ENCODE measurements at regions not wholly inside any gene's neighbourhood (a gene's known extent, or its start where the extent isn't known, plus 50 kb on each side); places are given as distances from the start of the nearest gene placed in this dataset.

DNA sequence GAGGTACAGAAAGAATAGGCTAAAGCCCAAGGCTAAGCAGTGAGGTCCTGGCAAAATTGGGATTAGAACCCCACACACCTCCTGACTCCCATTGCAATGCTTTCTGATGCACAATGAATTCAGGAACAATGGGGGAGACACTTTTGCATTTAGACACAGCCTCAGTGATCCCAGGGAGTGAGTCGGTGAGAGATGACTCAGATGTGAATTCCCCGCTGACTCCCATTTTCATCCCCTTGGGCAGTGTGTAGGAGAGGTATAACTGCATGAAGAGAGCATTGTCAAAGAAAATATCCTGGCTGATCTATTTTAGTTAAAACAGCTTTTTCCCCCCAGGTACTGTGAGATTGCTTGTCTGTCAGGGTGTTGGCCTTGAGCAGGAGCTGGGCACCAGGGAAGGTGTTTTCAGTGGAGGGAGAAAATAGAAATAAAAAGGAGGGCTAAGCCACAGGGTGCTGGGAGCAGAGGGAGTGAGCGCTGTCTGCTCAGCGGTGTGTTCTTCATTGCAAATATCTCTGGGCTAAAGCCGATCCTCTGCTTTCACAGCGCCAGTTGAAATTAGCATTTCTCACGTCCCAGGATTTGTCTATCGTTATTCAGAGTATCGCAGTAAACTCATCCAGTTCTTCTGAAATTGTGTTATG lies 247.7 kb upstream of the PTBP2 start:
- Histone ChIP-seq H3K9ac (ENCODE audit: insufficient read depth in 1 of 2, low read depth in 2 of 2, low read length in 2 of 2) (no peak overlapping the region), H3K9me3 (replicated peaks; ENCODE audit: control insufficient read depth, insufficient read depth, low read depth, low read length) (no peaks in the 10 kb centered on the region), H3K27me3 (ENCODE audit: control insufficient read depth in 2 of 2, insufficient read depth in 2 of 2, low read length in 2 of 2) (no peaks in the 10 kb centered on the region), H3K4me1 (replicated peaks in 1 of 2; ENCODE audit: control insufficient read depth in 2 of 2, insufficient read depth in 2 of 2, low read length in 2 of 2) (no peaks in the 10 kb centered on the region), H3K4me2 (ENCODE audit: insufficient read depth, low read length) (no peak overlapping the region), H3K27ac (ENCODE audit: extremely low read depth, low read depth, low read length) (no peak overlapping the region), H3K4me3 (no peak overlapping the region), H2AFZ (ENCODE audit: low read depth, low read length) (no peak overlapping the region), H4K20me1 (replicated peaks; ENCODE audit: control insufficient read depth, insufficient read depth, low read length) (no peaks in the 10 kb centered on the region), H3K36me3 (ENCODE audit: control insufficient read depth, insufficient read depth, low read length) (no peaks in the 10 kb centered on the region), H3K9me1 (ENCODE audit: control insufficient read depth, insufficient read depth, low read length) (no peaks in the 10 kb centered on the region), H3K79me2 (ENCODE audit: control insufficient read depth, insufficient read depth, low read length) (no peaks in the 10 kb centered on the region)
- CTCF ChIA-PET (ENCODE audit: low intra/inter-chr PET ratio) = no interaction called here
- no TSS peak for BruUV-seq (replicated peaks)
- POLR2A ChIA-PET = no interaction called here
- in situ Hi-C loops (cut with MboI) = no loop called here
- ATAC-seq (no peak), DNase-seq (ENCODE audit: extremely low read depth in 1 of 4, low spot score in 3 of 4) (no peak), FAIRE-seq (no peak)
- TF ChIP-seq, protein P1, sequence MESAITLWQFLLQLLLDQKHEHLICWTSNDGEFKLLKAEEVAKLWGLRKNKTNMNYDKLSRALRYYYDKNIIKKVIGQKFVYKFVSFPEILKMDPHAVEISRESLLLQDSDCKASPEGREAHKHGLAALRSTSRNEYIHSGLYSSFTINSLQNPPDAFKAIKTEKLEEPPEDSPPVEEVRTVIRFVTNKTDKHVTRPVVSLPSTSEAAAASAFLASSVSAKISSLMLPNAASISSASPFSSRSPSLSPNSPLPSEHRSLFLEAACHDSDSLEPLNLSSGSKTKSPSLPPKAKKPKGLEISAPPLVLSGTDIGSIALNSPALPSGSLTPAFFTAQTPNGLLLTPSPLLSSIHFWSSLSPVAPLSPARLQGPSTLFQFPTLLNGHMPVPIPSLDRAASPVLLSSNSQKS (CRISPR knock-in tag; IDR thresholded peaks at IDR 0.05) = no peak
- TF ChIP-seq TGIF2 (CRISPR knock-in tag; IDR thresholded peaks at IDR 0.05) (no peak), SAFB2 (IDR thresholded peaks at IDR 0.05; ENCODE audit: borderline replicate concordance, low read depth, low read length, severe bottlenecking) (no peak)
- WGBS (ENCODE audit: insufficient coverage, low coverage, missing lambda C conversion rate) = 3% methylated on average over 9 of the region's 9 CpGs
- intact Hi-C loops (cut with micrococcal nuclease) = no loop called here
